PC-3 (cell line): ENCODE measurements at regions not wholly inside any gene's neighbourhood (a gene's known extent, or its start where the extent isn't known, plus 50 kb on each side); places are given as distances from the start of the nearest gene placed in this dataset.

ENCODE experiments used
- ATAC-seq: fragments of 200-7000 bp; cut with Tn5 transposase; 2 replicates; pipeline ENCODE4 v1.9.1; 2020; ENCODE audit warnings: mild to moderate bottlenecking, moderate library complexity
- BruUV-seq: library from RNA; stranded (reverse); fragments of 400-500 nt; replicated peaks from 2 replicates; lab custom pipeline; 2021; lab: Mats Ljungman, UMichigan
- CTCF ChIA-PET: fragments of 300-600 bp; sonication (Branson Sonifier 250); formaldehyde crosslinking; loops from one replicate; lab custom pipeline; 2022; ENCODE audit warnings: antibody characterized with exemption; lab: Charles Lee
- POLR2A ChIA-PET: fragments of 300-600 bp; sonication (Branson Sonifier 250); formaldehyde crosslinking; loops from one replicate; lab custom pipeline; 2022; ENCODE audit warnings: antibody characterized with exemption; ENCODE audit not compliant: unreplicated experiment; lab: Charles Lee
- DNase-seq: peaks from one replicate; pipeline ENCODE4 v3.0.0-alpha.2; 2015
- H2AFZ ChIP-seq: fragments of 300-600 bp; sonication (generic); 2 replicates; pipeline ENCODE4 v1.6.0; 2016; ENCODE audit warnings: antibody characterized with exemption, low read length
- H3F3A ChIP-seq: fragments of 300-600 bp; sonication (generic); one replicate; pipeline ENCODE4 v1.6.0; 2017; ENCODE audit warnings: antibody characterized with exemption, low read length, control low read depth, mild to moderate bottlenecking; ENCODE audit not compliant: unreplicated experiment
- H3K27ac ChIP-seq: fragments of 300-600 bp; sonication (generic); 2 replicates; pipeline ENCODE4 v1.5.1; 2016; ENCODE audit warnings: mild to moderate bottlenecking, low read length
- H3K27me3 ChIP-seq: fragments of 300-600 bp; sonication (generic); 2 replicates; pipeline ENCODE4 v1.6.1; 2016; ENCODE audit warnings: low read length, mixed read lengths
- H3K36me3 ChIP-seq: fragments of 300-600 bp; sonication (generic); 2 replicates; pipeline ENCODE4 v1.6.1; 2016; ENCODE audit warnings: low read depth, mixed run types, low read length, mixed read lengths
- H3K4me1 ChIP-seq: fragments of 300-600 bp; sonication (generic); 2 replicates; pipeline ENCODE4 v1.5.1; 2016; ENCODE audit warnings: low read length; ENCODE audit not compliant: insufficient read depth
- H3K4me2 ChIP-seq: fragments of 300-600 bp; sonication (generic); 2 replicates; pipeline ENCODE4 v1.6.0; 2016; ENCODE audit warnings: low read length
- H3K4me3 ChIP-seq: fragments of 300-600 bp; sonication (generic); 2 replicates; pipeline ENCODE4 v1.5.1; 2016; ENCODE audit warnings: mild to moderate bottlenecking, low read length, mixed read lengths
- H3K79me2 ChIP-seq: fragments of 300-600 bp; sonication (generic); 2 replicates; pipeline ENCODE4 v1.6.1; 2017; ENCODE audit warnings: low read length, mixed read lengths
- H3K9ac ChIP-seq: fragments of 300-600 bp; sonication (generic); 2 replicates; pipeline ENCODE4 v1.6.0; 2016; ENCODE audit warnings: mild to moderate bottlenecking, low read length
- H3K9me2 ChIP-seq: fragments of 300-600 bp; sonication (generic); replicated peaks from 2 replicates; pipeline ENCODE4 v1.6.1; 2016; ENCODE audit warnings: mixed run types, low read length, mixed read lengths
- H3K9me3 ChIP-seq: fragments of 300-600 bp; sonication (generic); 2 replicates; pipeline ENCODE4 v1.6.1; 2016; ENCODE audit warnings: low read length, mixed read lengths
- H4K20me1 ChIP-seq: fragments of 300-600 bp; sonication (generic); 2 replicates; pipeline ENCODE4 v1.6.1; 2016; ENCODE audit warnings: low read length, mixed read lengths
- EZH2 ChIP-seq: fragments of 300-600 bp; sonication (generic); IDR thresholded peaks from one replicate; pipeline ENCODE4 v1.6.1; 2017; ENCODE audit warnings: antibody characterized with exemption, mild to moderate bottlenecking, low read length; ENCODE audit not compliant: unreplicated experiment
- EZH2phosphoT487 ChIP-seq: fragments of 300-600 bp; sonication (generic); IDR thresholded peaks from 2 replicates; pipeline ENCODE4 v1.6.1; 2018; ENCODE audit warnings: mild to moderate bottlenecking, antibody characterized with exemption, low read length, borderline replicate concordance
- intact Hi-C: fragments of 100-400 bp; cut with micrococcal nuclease; formaldehyde crosslinking; loops from 2 replicates; pipeline ENCODE4 v1.9.0; 2023
- TF ChIP-seq, protein P1 (sequence below): fragments of 300-600 bp; sonication (generic); conservative IDR thresholded peaks from 2 replicates; pipeline ENCODE4 v1.5.1; 2017; ENCODE audit warnings: antibody characterized with exemption, low read depth, mild to moderate bottlenecking, low read length

DNA sequence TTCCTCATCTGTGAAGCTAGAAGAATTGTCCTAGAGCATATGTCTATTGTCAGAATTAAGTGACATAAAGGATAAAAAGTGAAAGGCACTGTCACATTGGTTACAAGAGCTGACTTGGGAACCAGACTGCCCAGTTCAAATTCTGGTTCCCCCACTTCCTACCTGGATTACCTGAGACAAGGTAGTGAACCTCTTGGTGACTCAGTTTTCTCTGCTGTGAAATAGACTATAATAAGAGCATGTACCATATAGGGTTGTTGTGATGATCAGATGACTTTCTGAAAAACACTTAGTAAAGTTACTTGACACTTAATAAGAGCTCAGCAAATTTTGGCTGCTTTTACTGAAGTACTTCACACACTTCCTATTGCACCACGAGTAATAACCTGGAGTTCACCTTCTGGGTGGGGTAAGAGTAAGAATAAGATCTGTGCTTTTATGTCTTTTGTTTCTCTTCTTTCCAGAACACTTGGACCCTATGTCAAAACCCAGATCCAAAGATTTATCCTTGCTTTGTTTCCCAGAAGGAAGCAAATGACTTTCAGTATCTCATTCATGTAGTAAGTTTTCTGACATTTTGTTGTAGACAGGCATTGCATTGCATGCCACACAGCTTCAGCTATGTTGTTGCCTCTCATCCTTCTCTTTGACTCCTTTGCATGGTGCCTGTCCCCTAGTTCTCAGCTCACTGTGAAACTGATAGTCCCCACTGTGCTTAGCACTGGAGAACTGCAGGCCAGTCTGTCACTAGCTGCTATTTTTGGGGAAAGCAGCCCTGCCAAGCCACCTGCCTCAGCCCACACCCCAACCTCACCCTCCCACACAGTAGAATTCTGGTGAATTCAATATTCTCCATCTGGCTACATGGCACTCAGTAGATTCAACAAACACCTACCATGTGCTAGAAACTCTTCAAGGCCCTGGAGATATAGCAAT, 121.8 kb upstream of the POU2AF2 start:
- Histone ChIP-seq H3K79me2 (no peaks in the 10 kb centered on the region), H3K36me3 (no peaks in the 10 kb centered on the region), H4K20me1 (no peaks in the 10 kb centered on the region), H3K27ac (no peak overlapping the region), H3K9me3 (no peaks in the 10 kb centered on the region), H2AFZ (no peak overlapping the region), H3K9ac (no peak overlapping the region), H3F3A (no peaks in the 10 kb centered on the region), H3K4me1 (no peaks in the 10 kb centered on the region), H3K4me3 (no peak overlapping the region), H3K4me2 (no peak overlapping the region), H3K9me2 (no peaks in the 10 kb centered on the region), H3K27me3 (peaks cover 24% of the 10 kb centered on the region)
- BruUV-seq: no TSS peak
- TF ChIP-seq EZH2phosphoT487 (no peak), EZH2 (no peak)
- TF ChIP-seq, protein P1, sequence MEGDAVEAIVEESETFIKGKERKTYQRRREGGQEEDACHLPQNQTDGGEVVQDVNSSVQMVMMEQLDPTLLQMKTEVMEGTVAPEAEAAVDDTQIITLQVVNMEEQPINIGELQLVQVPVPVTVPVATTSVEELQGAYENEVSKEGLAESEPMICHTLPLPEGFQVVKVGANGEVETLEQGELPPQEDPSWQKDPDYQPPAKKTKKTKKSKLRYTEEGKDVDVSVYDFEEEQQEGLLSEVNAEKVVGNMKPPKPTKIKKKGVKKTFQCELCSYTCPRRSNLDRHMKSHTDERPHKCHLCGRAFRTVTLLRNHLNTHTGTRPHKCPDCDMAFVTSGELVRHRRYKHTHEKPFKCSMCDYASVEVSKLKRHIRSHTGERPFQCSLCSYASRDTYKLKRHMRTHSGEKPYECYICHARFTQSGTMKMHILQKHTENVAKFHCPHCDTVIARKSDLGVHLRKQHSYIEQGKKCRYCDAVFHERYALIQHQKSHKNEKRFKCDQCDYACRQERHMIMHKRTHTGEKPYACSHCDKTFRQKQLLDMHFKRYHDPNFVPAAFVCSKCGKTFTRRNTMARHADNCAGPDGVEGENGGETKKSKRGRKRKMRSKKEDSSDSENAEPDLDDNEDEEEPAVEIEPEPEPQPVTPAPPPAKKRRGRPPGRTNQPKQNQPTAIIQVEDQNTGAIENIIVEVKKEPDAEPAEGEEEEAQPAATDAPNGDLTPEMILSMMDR: no peak
- no peak for DNase-seq
- ChIA-PET CTCF (no interaction called here), POLR2A (no interaction called here)
- ATAC-seq: no peak
- intact Hi-C loops: no loop called here

DNA sequence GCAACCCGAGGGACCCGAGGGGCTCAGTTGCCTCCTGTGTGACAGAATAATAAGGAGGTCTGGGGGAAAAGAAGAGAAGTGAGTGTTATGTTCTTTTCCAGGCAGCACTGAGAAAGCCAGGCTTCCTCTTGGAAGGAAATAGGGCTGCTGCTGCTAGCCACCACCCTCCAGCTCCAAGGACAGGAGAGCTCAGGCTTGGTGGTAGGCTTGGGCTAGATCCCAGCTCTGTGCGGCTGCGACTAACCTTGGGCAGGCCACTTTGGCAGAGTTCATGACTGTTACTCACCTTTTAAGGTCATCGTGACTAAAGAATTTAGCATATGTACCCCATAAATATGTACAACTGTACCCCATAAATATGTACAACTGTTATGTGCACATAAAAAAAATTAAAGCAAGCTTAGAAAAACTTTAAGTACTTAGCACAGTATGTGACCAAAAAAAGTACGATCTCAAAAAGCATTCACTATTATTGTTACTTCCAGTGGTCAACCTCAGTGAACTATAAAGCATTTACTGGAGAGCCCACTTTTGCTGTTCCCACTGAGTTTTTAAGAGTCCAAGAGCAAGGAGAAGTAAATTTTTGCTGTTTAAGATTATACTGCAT, 124.7 kb upstream of the POU2AF2 start:
- ChIA-PET CTCF (no interaction called here), POLR2A (no interaction called here)
- ATAC-seq (no peak), DNase-seq (no peak)
- Histone ChIP-seq H3K36me3 (no peaks in the 10 kb centered on the region), H3K9me3 (no peaks in the 10 kb centered on the region), H3K9ac (no peak overlapping the region), H3K4me3 (no peak overlapping the region), H3K4me1 (no peaks in the 10 kb centered on the region), H3F3A (no peaks in the 10 kb centered on the region), H2AFZ (no peak overlapping the region), H4K20me1 (no peaks in the 10 kb centered on the region), H3K9me2 (no peaks in the 10 kb centered on the region), H3K27ac (no peak overlapping the region), H3K79me2 (no peaks in the 10 kb centered on the region), H3K4me2 (no peak overlapping the region), H3K27me3 (peaks cover 15% of the 10 kb centered on the region)
- intact Hi-C loops: no loop called here
- no peak for TF ChIP-seq EZH2
- TF ChIP-seq, protein P1: no peak
- no peak for TF ChIP-seq EZH2phosphoT487
- BruUV-seq: no TSS peak

DNA sequence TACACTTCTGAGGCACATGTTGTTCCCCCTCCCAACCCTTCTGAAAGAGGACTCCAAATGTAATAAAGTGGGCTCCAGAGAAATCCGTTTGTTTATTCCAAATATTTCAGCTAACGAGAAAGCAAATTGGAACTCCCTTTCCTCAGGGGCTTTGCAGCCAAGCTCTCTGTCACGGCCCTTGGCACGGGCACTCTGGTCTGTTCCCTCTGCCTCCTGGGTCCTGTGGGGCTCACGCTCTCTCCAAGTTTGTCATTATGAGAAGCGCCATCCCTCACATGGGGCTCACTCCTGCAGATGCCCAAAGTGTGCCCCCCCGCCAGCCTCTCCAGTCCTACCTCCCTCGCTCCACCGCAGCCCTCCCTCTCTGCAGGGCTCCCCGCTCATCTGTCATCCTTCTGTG, 125.4 kb upstream of the POU2AF2 start:
- peaks cover 15% of the 10 kb centered on the region for H3K27me3 ChIP-seq
- H3K36me3 ChIP-seq: no peaks in the 10 kb centered on the region
- H3K4me1 ChIP-seq: no peaks in the 10 kb centered on the region
- no peak overlapping the region for H3K27ac ChIP-seq
- CTCF ChIA-PET: no interaction called here
- no peak for TF ChIP-seq EZH2phosphoT487
- no peak for TF ChIP-seq EZH2
- TF ChIP-seq, protein P1: no peak
- H2AFZ ChIP-seq: no peak overlapping the region
- no TSS peak for BruUV-seq
- no peak overlapping the region for H3K4me3 ChIP-seq
- POLR2A ChIA-PET: no interaction called here
- no peak overlapping the region for H3K9ac ChIP-seq
- no peaks in the 10 kb centered on the region for H3K79me2 ChIP-seq
- no peaks in the 10 kb centered on the region for H4K20me1 ChIP-seq
- no peaks in the 10 kb centered on the region for H3F3A ChIP-seq
- DNase-seq: no peak
- no peak for ATAC-seq
- intact Hi-C loops: no loop called here
- no peak overlapping the region for H3K4me2 ChIP-seq
- H3K9me2 ChIP-seq: no peaks in the 10 kb centered on the region
- no peaks in the 10 kb centered on the region for H3K9me3 ChIP-seq
